ENCODE measurements at regions not wholly inside any gene's neighbourhood (a gene's known extent, or its start where the extent isn't known, plus 50 kb on each side); places are given as distances from the start of the nearest gene placed in this dataset.

- no peaks in the 10 kb centered on the region; the same call in 1 of the 2 replicates for H3K9me3 ChIP-seq
- ChIA-PET CTCF (interaction anchor here (0.9 kb wide), 1 partner anchor 979 kb away, joined by 3 read pairs; no protein-coding TSS in a partner anchor), POLR2A (no interaction called here)
- DNase-seq, result no peak
- no peak overlapping the region for H3K9ac ChIP-seq
- H4K20me1 ChIP-seq (ENCODE audit: insufficient read depth), result no peaks in the 10 kb centered on the region
- H3K4me3 ChIP-seq (ENCODE audit: low read depth in 2 of 2, low read length in 1 of 2), result no peak overlapping the region
- TF ChIP-seq EZH2phosphoT487 (IDR thresholded peaks at IDR 0.05; ENCODE audit: borderline replicate concordance, low read depth), result no peak
- TF ChIP-seq, protein P1, sequence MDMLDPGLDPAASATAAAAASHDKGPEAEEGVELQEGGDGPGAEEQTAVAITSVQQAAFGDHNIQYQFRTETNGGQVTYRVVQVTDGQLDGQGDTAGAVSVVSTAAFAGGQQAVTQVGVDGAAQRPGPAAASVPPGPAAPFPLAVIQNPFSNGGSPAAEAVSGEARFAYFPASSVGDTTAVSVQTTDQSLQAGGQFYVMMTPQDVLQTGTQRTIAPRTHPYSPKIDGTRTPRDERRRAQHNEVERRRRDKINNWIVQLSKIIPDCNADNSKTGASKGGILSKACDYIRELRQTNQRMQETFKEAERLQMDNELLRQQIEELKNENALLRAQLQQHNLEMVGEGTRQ (IDR thresholded peaks at IDR 0.05; ENCODE audit: borderline replicate concordance, low read depth, low read length), result no peak
- H3K4me1 ChIP-seq (ENCODE audit: control insufficient read depth in 1 of 2, insufficient read depth in 2 of 2, low read depth in 1 of 2, low read length in 1 of 2), result no peaks in the 10 kb centered on the region; a peak in 1 of 4 replicates
- no peak overlapping the region for H3K4me2 ChIP-seq
- no peaks in the 10 kb centered on the region for H3K36me3 ChIP-seq (replicated peaks in 1 of 2; ENCODE audit: control insufficient read depth in 1 of 2, insufficient read depth in 2 of 2, low read length in 1 of 2)
- no peaks in the 10 kb centered on the region for H3F3A ChIP-seq (replicated peaks; ENCODE audit: insufficient read depth)
- H3K27me3 ChIP-seq (ENCODE audit: insufficient read depth), result no peaks in the 10 kb centered on the region
- no peaks in the 10 kb centered on the region; the same call in 1 of the 2 replicates for H3K9me2 ChIP-seq
- H3K79me2 ChIP-seq (ENCODE audit: insufficient read depth), result no peaks in the 10 kb centered on the region
- H2AFZ ChIP-seq (ENCODE audit: low read depth), result no peak overlapping the region; the same call in 1 of the 2 replicates
- no peak overlapping the region for H3K27ac ChIP-seq (ENCODE audit: low read depth in 2 of 2, low read length in 1 of 2)
Observed at GRCh38 chr6:104580452-104580851, 279.3 kb downstream of the HACE1 start.

DNA sequence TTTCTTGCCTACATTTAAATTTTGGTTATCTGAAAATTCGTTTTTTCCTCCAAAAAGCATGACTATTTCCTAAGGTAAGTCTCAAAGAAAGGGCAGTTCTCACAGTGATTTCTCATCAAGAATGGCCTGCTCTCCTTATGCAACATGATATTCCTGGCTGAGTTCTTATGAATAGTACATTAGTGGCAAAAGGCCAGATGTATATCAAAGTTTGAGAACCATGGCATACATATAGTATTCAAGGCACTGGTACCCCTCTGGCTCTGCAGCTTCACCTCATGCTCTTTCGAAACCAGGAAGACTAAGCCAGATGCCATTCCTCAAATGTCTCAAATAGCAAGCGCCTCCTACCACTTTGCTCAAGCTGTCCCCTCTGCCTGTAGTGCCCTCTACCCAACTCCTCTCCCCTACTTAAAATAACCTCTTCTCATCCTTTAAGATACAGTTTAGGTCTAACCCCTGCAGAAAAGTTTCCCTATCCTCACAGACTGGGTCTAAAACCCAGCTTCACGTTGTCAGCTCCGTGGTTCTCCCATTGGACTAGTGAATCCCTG lies 280.3 kb downstream of the HACE1 start:
- no peak overlapping the region for H2AFZ ChIP-seq (ENCODE audit: low read depth)
- DNase-seq, result no peak
- WGBS (ENCODE audit: low lambda C conversion rate), result 63% methylated on average over 5 of the region's 5 CpGs
- H4K20me1 ChIP-seq (ENCODE audit: insufficient read depth), result no peaks in the 10 kb centered on the region
- no peaks in the 10 kb centered on the region for H3K79me2 ChIP-seq (ENCODE audit: insufficient read depth)
- H3K9me3 ChIP-seq, result no peaks in the 10 kb centered on the region; the same call in 1 of the 2 replicates
- CTCF ChIA-PET, result interaction anchor here (0.9 to 1.2 kb wide), 2 partner anchors 9 to 978 kb away, joined by 3 to 4 read pairs; no protein-coding TSS in a partner anchor
- H3K27ac ChIP-seq (ENCODE audit: low read depth in 2 of 2, low read length in 1 of 2), result no peak overlapping the region
- no peak overlapping the region for H3K9ac ChIP-seq
- no peaks in the 10 kb centered on the region; the same call in 1 of the 2 replicates for H3K9me2 ChIP-seq
- POLR2A ChIA-PET, result no interaction called here
- no peaks in the 10 kb centered on the region for H3K36me3 ChIP-seq (replicated peaks in 1 of 2; ENCODE audit: control insufficient read depth in 1 of 2, insufficient read depth in 2 of 2, low read length in 1 of 2)
- no peaks in the 10 kb centered on the region for H3K27me3 ChIP-seq (ENCODE audit: insufficient read depth)
- no peaks in the 10 kb centered on the region; a peak in 1 of 4 replicates for H3K4me1 ChIP-seq (ENCODE audit: control insufficient read depth in 1 of 2, insufficient read depth in 2 of 2, low read depth in 1 of 2, low read length in 1 of 2)
- no peak overlapping the region for H3K4me3 ChIP-seq (ENCODE audit: low read depth in 2 of 2, low read length in 1 of 2)
- no peak overlapping the region for H3K4me2 ChIP-seq
- no peaks in the 10 kb centered on the region for H3F3A ChIP-seq (replicated peaks; ENCODE audit: insufficient read depth)
- TF ChIP-seq RFX5 (IDR thresholded peaks at IDR 0.05; ENCODE audit: low read length) (no peak), JUND (IDR thresholded peaks at IDR 0.05) (no peak), SMC3 (IDR thresholded peaks at IDR 0.05; ENCODE audit: low read depth, low read length) (no peak), RXRA (IDR thresholded peaks at IDR 0.05; ENCODE audit: borderline replicate concordance, low read depth) (no peak), MAX (IDR thresholded peaks at IDR 0.05; ENCODE audit: low read depth) (no peak), FOXM1 (IDR thresholded peaks at IDR 0.05; ENCODE audit: low read depth) (no peak), RCOR1 (IDR thresholded peaks at IDR 0.05; ENCODE audit: low read length) (no peak), ELF1 (IDR thresholded peaks at IDR 0.05) (no peak)

- Histone ChIP-seq H3K27ac (ENCODE audit: low read depth in 2 of 2, low read length in 1 of 2) (no peak overlapping the region), H3K79me2 (ENCODE audit: insufficient read depth) (no peaks in the 10 kb centered on the region), H4K20me1 (ENCODE audit: insufficient read depth) (no peaks in the 10 kb centered on the region), H3K4me1 (ENCODE audit: control insufficient read depth in 1 of 2, insufficient read depth in 2 of 2, low read depth in 1 of 2, low read length in 1 of 2) (no peaks in the 10 kb centered on the region; a peak in 1 of 4 replicates), H2AFZ (ENCODE audit: low read depth) (no peak overlapping the region), H3K9me3 (no peaks in the 10 kb centered on the region), H3K9me2 (no peaks in the 10 kb centered on the region), H3K9ac (no peak overlapping the region), H3F3A (replicated peaks; ENCODE audit: insufficient read depth) (no peaks in the 10 kb centered on the region), H3K4me2 (no peak overlapping the region), H3K27me3 (ENCODE audit: insufficient read depth) (no peaks in the 10 kb centered on the region), H3K4me3 (ENCODE audit: low read depth in 2 of 2, low read length in 1 of 2) (no peak overlapping the region), H3K36me3 (replicated peaks in 1 of 2; ENCODE audit: control insufficient read depth in 1 of 2, insufficient read depth in 2 of 2, low read length in 1 of 2) (no peaks in the 10 kb centered on the region)
- ChIA-PET POLR2A (no interaction called here), CTCF (interaction anchor here (0.6 kb wide), 1 partner anchor 45 kb away, joined by 3 read pairs; no protein-coding TSS in a partner anchor)
- DNase-seq, result no peak
- TF ChIP-seq, protein P1 (IDR thresholded peaks at IDR 0.05; ENCODE audit: borderline replicate concordance, low read depth, low read length), result no peak
- no peak for TF ChIP-seq RXRA (IDR thresholded peaks at IDR 0.05; ENCODE audit: borderline replicate concordance, low read depth)
- no peak for TF ChIP-seq MEF2A (IDR thresholded peaks at IDR 0.05; ENCODE audit: borderline replicate concordance, low read depth)
- no peak for TF ChIP-seq SMC3 (IDR thresholded peaks at IDR 0.05; ENCODE audit: low read depth, low read length)
- TF ChIP-seq NFIC (IDR thresholded peaks at IDR 0.05; ENCODE audit: borderline replicate concordance), result no peak
Observed at GRCh38 chr6:104575536-104575935, 284.2 kb downstream of the HACE1 start.
